Progenitor cell of endocrine pancreas (in vitro differentiated cells): ENCODE measurements at regions not wholly inside any gene's neighbourhood (a gene's known extent, or its start where the extent isn't known, plus 50 kb on each side); places are given as distances from the start of the nearest gene placed in this dataset.

ENCODE experiments used
- DNase-seq: peaks from one replicate; pipeline ENCODE4 v3.0.0; 2021; ENCODE audit warnings: low spot score; ENCODE audit not compliant: unreplicated experiment
- H3K27ac Mint-ChIP-seq: 2 replicates; pipeline ENCODE4 v1.8.0; 2021; ENCODE audit warnings: mild to moderate bottlenecking, moderate library complexity, mixed read lengths
- H3K27me3 Mint-ChIP-seq: 2 replicates; pipeline ENCODE4 v1.8.0; 2021; ENCODE audit warnings: mixed read lengths
- H3K36me3 Mint-ChIP-seq: 2 replicates; pipeline ENCODE4 v1.8.0; 2022; ENCODE audit warnings: mixed read lengths; ENCODE audit not compliant: insufficient read depth
- H3K4me1 Mint-ChIP-seq: 2 replicates; pipeline ENCODE4 v1.8.0; 2021; ENCODE audit warnings: low read depth, mixed read lengths
- H3K4me3 Mint-ChIP-seq: 2 replicates; pipeline ENCODE4 v1.8.0; 2021; ENCODE audit warnings: low read depth, mild to moderate bottlenecking, moderate library complexity, mixed read lengths
- H3K9me3 Mint-ChIP-seq: 2 replicates; pipeline ENCODE4 v1.8.0; 2021; ENCODE audit warnings: low read depth, mixed read lengths
- CTCF ChIP-seq: fragments of 200-600 bp; sonication (generic); IDR thresholded peaks from one replicate; pipeline ENCODE4 v1.5.0; 2021; ENCODE audit warnings: antibody characterized with exemption, mild to moderate bottlenecking; ENCODE audit not compliant: unreplicated experiment

- Mint-ChIP-seq H3K9me3 (no peaks in the 10 kb centered on the region), H3K36me3 (peaks cover 9% of the 10 kb centered on the region), H3K27ac (no peak overlapping the region), H3K4me1 (peaks cover 12% of the 10 kb centered on the region), H3K4me3 (no peak overlapping the region), H3K27me3 (no peaks in the 10 kb centered on the region)
- no peak for TF ChIP-seq CTCF
- DNase-seq, result no peak
Observed at GRCh38 chr14:71437870-71438269, 494.4 kb upstream of the RGS6 start.

GRCh38 chr14:71438684-71439083 is 493.5 kb upstream of the RGS6 start:
- H3K4me3 Mint-ChIP-seq, result no peak overlapping the region
- H3K4me1 Mint-ChIP-seq, result peaks cover 10% of the 10 kb centered on the region
- H3K9me3 Mint-ChIP-seq, result no peaks in the 10 kb centered on the region
- H3K36me3 Mint-ChIP-seq, result peaks cover 9% of the 10 kb centered on the region
- no peak for DNase-seq
- H3K27ac Mint-ChIP-seq, result no peak overlapping the region
- no peak for TF ChIP-seq CTCF
- no peaks in the 10 kb centered on the region for H3K27me3 Mint-ChIP-seq

GRCh38 chr14:71441126-71441525 is 491.1 kb upstream of the RGS6 start:
- peaks cover 10% of the 10 kb centered on the region for H3K4me1 Mint-ChIP-seq
- no peak for DNase-seq
- H3K27ac Mint-ChIP-seq, result no peak overlapping the region
- no peaks in the 10 kb centered on the region for H3K36me3 Mint-ChIP-seq
- no peaks in the 10 kb centered on the region for H3K27me3 Mint-ChIP-seq
- no peaks in the 10 kb centered on the region for H3K9me3 Mint-ChIP-seq
- no peak for TF ChIP-seq CTCF
- H3K4me3 Mint-ChIP-seq, result no peak overlapping the region

GRCh38 chr14:71444030-71444822 is 488.0 kb upstream of the RGS6 start:
- no peaks in the 10 kb centered on the region for H3K27me3 Mint-ChIP-seq
- H3K9me3 Mint-ChIP-seq, result no peaks in the 10 kb centered on the region
- TF ChIP-seq CTCF, result no peak
- no peaks in the 10 kb centered on the region for H3K36me3 Mint-ChIP-seq
- H3K4me3 Mint-ChIP-seq, result no peak overlapping the region
- DNase-seq, result no peak
- no peak overlapping the region for H3K27ac Mint-ChIP-seq
- H3K4me1 Mint-ChIP-seq, result peaks cover 6% of the 10 kb centered on the region

GRCh38 chr14:71448431-71449315 is 483.6 kb upstream of the RGS6 start:
- no peak overlapping the region for H3K4me3 Mint-ChIP-seq
- peak overlapping the region; percentile 84 for H3K27ac Mint-ChIP-seq
- peaks cover 11% of the 10 kb centered on the region for H3K4me1 Mint-ChIP-seq
- H3K9me3 Mint-ChIP-seq, result peaks cover 7% of the 10 kb centered on the region
- H3K36me3 Mint-ChIP-seq, result peaks cover 1% of the 10 kb centered on the region
- H3K27me3 Mint-ChIP-seq, result no peaks in the 10 kb centered on the region
- TF ChIP-seq CTCF, result no peak
- no peak for DNase-seq
